ENCODE measurements at regions not wholly inside any gene's neighbourhood (a gene's known extent, or its start where the extent isn't known, plus 50 kb on each side); places are given as distances from the start of the nearest gene placed in this dataset.

- H3K36me3 ChIP-seq (ENCODE audit: control insufficient read depth in 2 of 2, insufficient read depth in 2 of 2, low read length in 2 of 2), result no peaks in the 10 kb centered on the region
- H3K9me3 ChIP-seq (ENCODE audit: control insufficient read depth in 2 of 2, low read length in 2 of 2), result no peaks in the 10 kb centered on the region
- no peaks in the 10 kb centered on the region for H3K27me3 ChIP-seq (ENCODE audit: control insufficient read depth in 2 of 2, insufficient read depth in 2 of 2, low read length in 2 of 2)
- H3K4me3 ChIP-seq (ENCODE audit: low read length in 2 of 2), result no peak overlapping the region
- H3K27ac ChIP-seq (ENCODE audit: low read depth in 2 of 2, low read length in 2 of 2), result no peak overlapping the region
- no peak overlapping the region for H3K9ac ChIP-seq (ENCODE audit: low read depth in 1 of 2, low read length in 2 of 2)
- H3K4me1 ChIP-seq (ENCODE audit: control insufficient read depth in 2 of 2, insufficient read depth in 2 of 2, low read length in 2 of 2), result no peaks in the 10 kb centered on the region
These were observed 356.6 kb upstream of the IRX4 start for GRCh38 chr5:2239201-2239910.

- Histone ChIP-seq H3K4me1 (ENCODE audit: control insufficient read depth in 2 of 2, insufficient read depth in 2 of 2, low read length in 2 of 2) (no peaks in the 10 kb centered on the region), H3K9ac (ENCODE audit: low read depth in 1 of 2, low read length in 2 of 2) (no peak overlapping the region), H3K9me3 (ENCODE audit: control insufficient read depth in 2 of 2, low read length in 2 of 2) (no peaks in the 10 kb centered on the region), H3K27ac (ENCODE audit: low read depth in 2 of 2, low read length in 2 of 2) (no peak overlapping the region), H3K4me3 (ENCODE audit: low read length in 2 of 2) (no peak overlapping the region), H3K36me3 (ENCODE audit: control insufficient read depth in 2 of 2, insufficient read depth in 2 of 2, low read length in 2 of 2) (no peaks in the 10 kb centered on the region), H3K27me3 (ENCODE audit: control insufficient read depth in 2 of 2, insufficient read depth in 2 of 2, low read length in 2 of 2) (no peaks in the 10 kb centered on the region)
These were observed 356.0 kb upstream of the IRX4 start for GRCh38 chr5:2238732-2239131.

GRCh38 chr5:2227433-2227832 is 344.7 kb upstream of the IRX4 start:
- Histone ChIP-seq H3K9ac (ENCODE audit: low read depth in 1 of 2, low read length in 2 of 2) (no peak overlapping the region), H3K27me3 (ENCODE audit: control insufficient read depth in 2 of 2, insufficient read depth in 2 of 2, low read length in 2 of 2) (no peaks in the 10 kb centered on the region), H3K9me3 (ENCODE audit: control insufficient read depth in 2 of 2, low read length in 2 of 2) (no peaks in the 10 kb centered on the region), H3K36me3 (ENCODE audit: control insufficient read depth in 2 of 2, insufficient read depth in 2 of 2, low read length in 2 of 2) (no peaks in the 10 kb centered on the region), H3K4me3 (ENCODE audit: low read length in 2 of 2) (no peak overlapping the region), H3K27ac (ENCODE audit: low read depth in 2 of 2, low read length in 2 of 2) (no peak overlapping the region), H3K4me1 (ENCODE audit: control insufficient read depth in 2 of 2, insufficient read depth in 2 of 2, low read length in 2 of 2) (no peaks in the 10 kb centered on the region)

- Histone ChIP-seq H3K4me3 (ENCODE audit: low read length in 2 of 2) (no peak overlapping the region), H3K36me3 (ENCODE audit: control insufficient read depth in 2 of 2, insufficient read depth in 2 of 2, low read length in 2 of 2) (no peaks in the 10 kb centered on the region), H3K4me1 (ENCODE audit: control insufficient read depth in 2 of 2, insufficient read depth in 2 of 2, low read length in 2 of 2) (no peaks in the 10 kb centered on the region), H3K9ac (ENCODE audit: low read depth in 1 of 2, low read length in 2 of 2) (no peak overlapping the region), H3K27me3 (ENCODE audit: control insufficient read depth in 2 of 2, insufficient read depth in 2 of 2, low read length in 2 of 2) (no peaks in the 10 kb centered on the region), H3K9me3 (ENCODE audit: control insufficient read depth in 2 of 2, low read length in 2 of 2) (no peaks in the 10 kb centered on the region), H3K27ac (ENCODE audit: low read depth in 2 of 2, low read length in 2 of 2) (no peak overlapping the region)
These were observed 342.0 kb upstream of the IRX4 start for GRCh38 chr5:2224689-2225088.

GRCh38 chr5:2223303-2223702 is 340.6 kb upstream of the IRX4 start:
- Histone ChIP-seq H3K4me3 (ENCODE audit: low read length in 2 of 2) (no peak overlapping the region), H3K9ac (ENCODE audit: low read depth in 1 of 2, low read length in 2 of 2) (no peak overlapping the region), H3K9me3 (ENCODE audit: control insufficient read depth in 2 of 2, low read length in 2 of 2) (no peaks in the 10 kb centered on the region), H3K27ac (ENCODE audit: low read depth in 2 of 2, low read length in 2 of 2) (no peak overlapping the region), H3K36me3 (ENCODE audit: control insufficient read depth in 2 of 2, insufficient read depth in 2 of 2, low read length in 2 of 2) (no peaks in the 10 kb centered on the region), H3K4me1 (ENCODE audit: control insufficient read depth in 2 of 2, insufficient read depth in 2 of 2, low read length in 2 of 2) (no peaks in the 10 kb centered on the region), H3K27me3 (ENCODE audit: control insufficient read depth in 2 of 2, insufficient read depth in 2 of 2, low read length in 2 of 2) (no peaks in the 10 kb centered on the region)

- Histone ChIP-seq H3K27me3 (ENCODE audit: control insufficient read depth in 2 of 2, insufficient read depth in 2 of 2, low read length in 2 of 2) (no peaks in the 10 kb centered on the region), H3K27ac (ENCODE audit: low read depth in 2 of 2, low read length in 2 of 2) (no peak overlapping the region), H3K9ac (ENCODE audit: low read depth in 1 of 2, low read length in 2 of 2) (no peak overlapping the region), H3K4me3 (ENCODE audit: low read length in 2 of 2) (no peak overlapping the region), H3K4me1 (ENCODE audit: control insufficient read depth in 2 of 2, insufficient read depth in 2 of 2, low read length in 2 of 2) (no peaks in the 10 kb centered on the region), H3K9me3 (ENCODE audit: control insufficient read depth in 2 of 2, low read length in 2 of 2) (no peaks in the 10 kb centered on the region), H3K36me3 (ENCODE audit: control insufficient read depth in 2 of 2, insufficient read depth in 2 of 2, low read length in 2 of 2) (no peaks in the 10 kb centered on the region)
These were observed 339.7 kb upstream of the IRX4 start for GRCh38 chr5:2222246-2222992.

GRCh38 chr5:2221450-2221849 is 338.7 kb upstream of the IRX4 start:
- H3K4me3 ChIP-seq (ENCODE audit: low read length in 2 of 2), result no peak overlapping the region
- H3K36me3 ChIP-seq (ENCODE audit: control insufficient read depth in 2 of 2, insufficient read depth in 2 of 2, low read length in 2 of 2), result no peaks in the 10 kb centered on the region
- H3K9me3 ChIP-seq (ENCODE audit: control insufficient read depth in 2 of 2, low read length in 2 of 2), result no peaks in the 10 kb centered on the region
- no peak overlapping the region for H3K9ac ChIP-seq (ENCODE audit: low read depth in 1 of 2, low read length in 2 of 2)
- H3K27ac ChIP-seq (ENCODE audit: low read depth in 2 of 2, low read length in 2 of 2), result no peak overlapping the region
- no peaks in the 10 kb centered on the region for H3K27me3 ChIP-seq (ENCODE audit: control insufficient read depth in 2 of 2, insufficient read depth in 2 of 2, low read length in 2 of 2)
- H3K4me1 ChIP-seq (ENCODE audit: control insufficient read depth in 2 of 2, insufficient read depth in 2 of 2, low read length in 2 of 2), result no peaks in the 10 kb centered on the region

GRCh38 chr5:2220741-2221140 is 338.0 kb upstream of the IRX4 start:
- H3K9me3 ChIP-seq (ENCODE audit: control insufficient read depth in 2 of 2, low read length in 2 of 2), result no peaks in the 10 kb centered on the region
- H3K36me3 ChIP-seq (ENCODE audit: control insufficient read depth in 2 of 2, insufficient read depth in 2 of 2, low read length in 2 of 2), result no peaks in the 10 kb centered on the region
- no peaks in the 10 kb centered on the region for H3K27me3 ChIP-seq (ENCODE audit: control insufficient read depth in 2 of 2, insufficient read depth in 2 of 2, low read length in 2 of 2)
- no peaks in the 10 kb centered on the region for H3K4me1 ChIP-seq (ENCODE audit: control insufficient read depth in 2 of 2, insufficient read depth in 2 of 2, low read length in 2 of 2)
- H3K4me3 ChIP-seq (ENCODE audit: low read length in 2 of 2), result no peak overlapping the region
- no peak overlapping the region for H3K27ac ChIP-seq (ENCODE audit: low read depth in 2 of 2, low read length in 2 of 2)
- H3K9ac ChIP-seq (ENCODE audit: low read depth in 1 of 2, low read length in 2 of 2), result no peak overlapping the region

- no peaks in the 10 kb centered on the region for H3K27me3 ChIP-seq (ENCODE audit: control insufficient read depth in 2 of 2, insufficient read depth in 2 of 2, low read length in 2 of 2)
- no peaks in the 10 kb centered on the region for H3K36me3 ChIP-seq (ENCODE audit: control insufficient read depth in 2 of 2, insufficient read depth in 2 of 2, low read length in 2 of 2)
- no peak overlapping the region for H3K9ac ChIP-seq (ENCODE audit: low read depth in 1 of 2, low read length in 2 of 2)
- H3K4me3 ChIP-seq (ENCODE audit: low read length in 2 of 2), result no peak overlapping the region
- H3K9me3 ChIP-seq (ENCODE audit: control insufficient read depth in 2 of 2, low read length in 2 of 2), result no peaks in the 10 kb centered on the region
- no peaks in the 10 kb centered on the region for H3K4me1 ChIP-seq (ENCODE audit: control insufficient read depth in 2 of 2, insufficient read depth in 2 of 2, low read length in 2 of 2)
- H3K27ac ChIP-seq (ENCODE audit: low read depth in 2 of 2, low read length in 2 of 2), result no peak overlapping the region
These were observed 336.5 kb upstream of the IRX4 start for GRCh38 chr5:2219149-2219776.

GRCh38 chr5:2217219-2217618 is 334.5 kb upstream of the IRX4 start:
- no peaks in the 10 kb centered on the region for H3K36me3 ChIP-seq (ENCODE audit: control insufficient read depth in 2 of 2, insufficient read depth in 2 of 2, low read length in 2 of 2)
- no peaks in the 10 kb centered on the region for H3K27me3 ChIP-seq (ENCODE audit: control insufficient read depth in 2 of 2, insufficient read depth in 2 of 2, low read length in 2 of 2)
- no peak overlapping the region for H3K27ac ChIP-seq (ENCODE audit: low read depth in 2 of 2, low read length in 2 of 2)
- no peak overlapping the region for H3K9ac ChIP-seq (ENCODE audit: low read depth in 1 of 2, low read length in 2 of 2)
- no peak overlapping the region for H3K4me3 ChIP-seq (ENCODE audit: low read length in 2 of 2)
- H3K9me3 ChIP-seq (ENCODE audit: control insufficient read depth in 2 of 2, low read length in 2 of 2), result no peaks in the 10 kb centered on the region
- no peaks in the 10 kb centered on the region for H3K4me1 ChIP-seq (ENCODE audit: control insufficient read depth in 2 of 2, insufficient read depth in 2 of 2, low read length in 2 of 2)

Data from mucosa of rectum (tissue), 2 donors.